ENCODE measurements at regions not wholly inside any gene's neighbourhood (a gene's known extent, or its start where the extent isn't known, plus 50 kb on each side); places are given as distances from the start of the nearest gene placed in this dataset.

GRCh38 chr7:156118248-156118645, 306.0 kb upstream of the SHH start:
- TF ChIP-seq GATA2 (IDR thresholded peaks at IDR 0.05; ENCODE audit: low read depth, low read length) (no peak), GATA3 (IDR thresholded peaks at IDR 0.05; ENCODE audit: low read depth, low read length) (no peak)

Measured in SH-SY5Y (cell line).